Liver (tissue), 7 donors: ENCODE measurements at regions not wholly inside any gene's neighbourhood (a gene's known extent, or its start where the extent isn't known, plus 50 kb on each side); places are given as distances from the start of the nearest gene placed in this dataset.
A peak's percentile ranks its signal among the peaks of the same experiment; 100 is the strongest.

ENCODE experiments used
- DNase-seq: peaks from one replicate; pipeline ENCODE4 v3.0.0-alpha.2; 2017; ENCODE audit warnings: low spot score
- H3K27ac ChIP-seq, 2 donors: one replicate each; pipeline ENCODE4 v1.7.0; 2013; ENCODE audit warnings: inconsistent platforms in 2 of 2, low read length in 2 of 2, control low read depth in 1 of 2, low read depth in 1 of 2, mild to moderate bottlenecking in 1 of 2
- H3K27me3 ChIP-seq, 4 donors: one replicate each; pipeline versions ENCODE4 v1.6.1 to v1.7.0; 2013; ENCODE audit warnings: low read length in 3 of 4, inconsistent platforms in 1 of 4, mild to moderate bottlenecking in 1 of 4, moderate library complexity in 1 of 4; ENCODE audit not compliant: control insufficient read depth in 4 of 4, insufficient read depth in 4 of 4
- H3K36me3 ChIP-seq, 4 donors: one replicate each; pipeline versions ENCODE4 v1.6.1 to v1.7.0; 2013; ENCODE audit warnings: low read length in 3 of 4, mild to moderate bottlenecking in 3 of 4, low read depth in 1 of 4, moderate library complexity in 1 of 4; ENCODE audit not compliant: control insufficient read depth in 4 of 4, insufficient read depth in 3 of 4
- H3K4me1 ChIP-seq, 4 donors: one replicate each; pipeline versions ENCODE4 v1.6.1 to v1.7.0; 2013; ENCODE audit warnings: low read length in 3 of 4, mild to moderate bottlenecking in 3 of 4, moderate library complexity in 1 of 4; ENCODE audit not compliant: control insufficient read depth in 4 of 4, insufficient read depth in 4 of 4
- H3K4me3 ChIP-seq, 3 donors: one replicate each; pipeline versions ENCODE4 v1.6.1 to v1.7.0; 2013; ENCODE audit warnings: low read length in 3 of 3, control low read depth in 1 of 3, low read depth in 1 of 3, mild to moderate bottlenecking in 1 of 3
- H3K9ac ChIP-seq, 2 donors: one replicate each; pipeline ENCODE4 v1.7.0; 2013; ENCODE audit warnings: low read length in 2 of 2, mild to moderate bottlenecking in 2 of 2, moderate library complexity in 2 of 2, control low read depth in 1 of 2, low read depth in 1 of 2
- H3K9me3 ChIP-seq, 4 donors: one replicate each; pipeline versions ENCODE4 v1.6.1 to v1.7.0; 2013; ENCODE audit warnings: low read length in 3 of 4; ENCODE audit not compliant: control insufficient read depth in 4 of 4
- FOXA1 ChIP-seq: IDR thresholded peaks from 2 replicates; pipeline ENCODE4 v1.6.1; 2016; ENCODE audit warnings: antibody characterized with exemption
- FOXA2 ChIP-seq: IDR thresholded peaks from 2 replicates; pipeline ENCODE4 v1.6.1; 2016; ENCODE audit warnings: antibody characterized with exemption
- GABPA ChIP-seq, 2 donors: IDR thresholded peaks in 1 of 2; conservative IDR thresholded peaks in 1 of 2; 2 replicates each; pipeline ENCODE4 v1.6.1; 2016; ENCODE audit warnings: antibody characterized with exemption in 2 of 2, mild to moderate bottlenecking in 1 of 2, moderate library complexity in 1 of 2
- HNF4A ChIP-seq, 2 donors: conservative IDR thresholded peaks; 2 replicates each; pipeline ENCODE4 v1.6.1; 2016; ENCODE audit warnings: antibody characterized with exemption in 2 of 2, mild to moderate bottlenecking in 2 of 2
- HNF4G ChIP-seq: IDR thresholded peaks from 2 replicates; pipeline ENCODE4 v1.6.1; 2016; ENCODE audit warnings: antibody characterized with exemption
- JUND ChIP-seq, 2 donors: IDR thresholded peaks; 2 replicates each; pipeline ENCODE4 v1.6.1; 2016; ENCODE audit warnings: antibody characterized with exemption in 2 of 2
- NR2F2 ChIP-seq: IDR thresholded peaks from 2 replicates; pipeline ENCODE4 v1.6.1; 2016; ENCODE audit warnings: antibody characterized with exemption
- RAD21 ChIP-seq, 2 donors: IDR thresholded peaks; 2 replicates each; pipeline ENCODE4 v1.6.1; 2016; ENCODE audit warnings: antibody characterized with exemption in 2 of 2, mild to moderate bottlenecking in 2 of 2
- RXRA ChIP-seq, 2 donors: IDR thresholded peaks; 2 replicates each; pipeline ENCODE4 v1.6.1; 2017 to 2018; ENCODE audit warnings: antibody characterized with exemption in 2 of 2, mild to moderate bottlenecking in 1 of 2
- SP1 ChIP-seq: IDR thresholded peaks from 2 replicates; pipeline ENCODE4 v1.6.1; 2018; ENCODE audit warnings: antibody characterized with exemption, mild to moderate bottlenecking
- TAF1 ChIP-seq: conservative IDR thresholded peaks from 2 replicates; pipeline ENCODE4 v1.6.1; 2016; ENCODE audit warnings: antibody characterized with exemption, mild to moderate bottlenecking
- WGBS: extraction: QIAGEN DNeasy Blood & Tissue Kit; methylation state at CpG from one replicate; pipeline ENCODE4 v1.1.7; 2013; 5-methylcytosine and 5-hydroxymethylcytosine counted together
- TF ChIP-seq, protein P1 (sequence below): IDR thresholded peaks from 2 replicates; pipeline ENCODE4 v1.6.1; 2016; ENCODE audit warnings: antibody characterized with exemption
- TF ChIP-seq, protein P2 (sequence below): IDR thresholded peaks from 2 replicates; pipeline ENCODE4 v1.6.1; 2016; ENCODE audit warnings: antibody characterized with exemption, mild to moderate bottlenecking
- TF ChIP-seq, protein P3 (sequence below): IDR thresholded peaks from 2 replicates; pipeline ENCODE4 v1.6.1; 2016; ENCODE audit warnings: antibody characterized with exemption
- TF ChIP-seq, protein P4 (sequence below): IDR thresholded peaks from 2 replicates; pipeline ENCODE4 v1.6.1; 2016; ENCODE audit warnings: antibody characterized with exemption
- donor health status: healthy.
- donor health status: healthy.
- donor health status: healthy.
- donor health status: healthy.

DNA sequence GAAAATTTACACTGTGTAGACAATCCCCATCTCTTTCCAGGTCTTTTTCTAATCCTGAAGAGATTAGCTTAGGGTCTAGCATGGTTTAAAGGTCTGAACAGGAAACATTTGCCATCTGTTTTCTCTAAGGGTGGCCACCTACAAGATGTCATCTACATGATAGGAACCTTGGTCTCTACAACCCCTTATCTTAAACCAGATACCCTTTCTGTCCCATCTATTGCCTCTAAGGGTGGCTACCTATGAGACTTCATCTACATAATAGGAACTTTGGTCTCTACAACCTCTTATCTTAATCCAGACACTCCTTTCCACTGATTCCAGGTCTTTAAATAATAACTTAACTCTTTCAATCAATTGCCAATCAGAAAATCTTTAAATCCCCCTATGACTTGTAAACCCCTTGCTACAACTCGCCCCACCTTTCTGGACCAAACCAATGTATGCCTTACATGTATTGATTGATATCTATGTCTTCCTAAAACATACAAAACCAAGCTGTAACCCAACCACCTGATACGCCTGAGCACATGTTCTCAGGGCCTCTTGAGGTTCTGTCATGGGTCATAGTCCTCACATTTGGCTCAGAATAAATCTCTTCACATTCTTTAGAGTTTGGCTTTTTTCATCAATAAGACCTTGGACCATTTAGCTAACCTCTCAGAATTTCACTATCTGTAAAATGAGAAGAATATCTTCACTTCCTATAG is 605.0 kb downstream of the TUSC7 start (continued):
- TF ChIP-seq FOXA1 (no peak), RAD21 (IDR thresholded peaks at IDR 0.05) (no peak), TAF1 (no peak), GABPA (IDR thresholded peaks at IDR 0.05 in 1 of 2, conservative IDR thresholded peaks at IDR 0.05 in 1 of 2) (no peak)
- TF ChIP-seq, protein P1, sequence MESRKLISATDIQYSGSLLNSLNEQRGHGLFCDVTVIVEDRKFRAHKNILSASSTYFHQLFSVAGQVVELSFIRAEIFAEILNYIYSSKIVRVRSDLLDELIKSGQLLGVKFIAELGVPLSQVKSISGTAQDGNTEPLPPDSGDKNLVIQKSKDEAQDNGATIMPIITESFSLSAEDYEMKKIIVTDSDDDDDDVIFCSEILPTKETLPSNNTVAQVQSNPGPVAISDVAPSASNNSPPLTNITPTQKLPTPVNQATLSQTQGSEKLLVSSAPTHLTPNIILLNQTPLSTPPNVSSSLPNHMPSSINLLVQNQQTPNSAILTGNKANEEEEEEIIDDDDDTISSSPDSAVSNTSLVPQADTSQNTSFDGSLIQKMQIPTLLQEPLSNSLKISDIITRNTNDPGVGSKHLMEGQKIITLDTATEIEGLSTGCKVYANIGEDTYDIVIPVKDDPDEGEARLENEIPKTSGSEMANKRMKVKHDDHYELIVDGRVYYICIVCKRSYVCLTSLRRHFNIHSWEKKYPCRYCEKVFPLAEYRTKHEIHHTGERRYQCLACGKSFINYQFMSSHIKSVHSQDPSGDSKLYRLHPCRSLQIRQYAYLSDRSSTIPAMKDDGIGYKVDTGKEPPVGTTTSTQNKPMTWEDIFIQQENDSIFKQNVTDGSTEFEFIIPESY: no peak

DNA sequence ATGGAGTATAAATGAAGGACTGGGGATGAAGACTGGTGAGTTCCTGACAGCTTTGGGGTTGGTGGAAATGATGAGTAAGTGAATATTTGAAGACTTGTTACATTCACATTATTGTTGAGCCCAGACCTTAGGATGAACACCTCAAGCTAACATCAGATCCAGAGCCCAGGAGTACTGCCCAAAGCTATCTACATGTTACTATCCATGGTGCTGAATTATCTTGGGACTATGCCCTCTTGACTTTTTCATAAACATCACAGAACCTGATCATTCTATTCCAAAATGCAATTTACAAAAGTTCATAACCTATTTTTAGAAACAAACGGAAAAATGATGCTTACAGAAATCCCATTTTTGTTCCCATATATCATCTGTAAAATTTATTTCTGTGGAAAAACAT is 613.3 kb downstream of the TUSC7 start:
- no peak for TF ChIP-seq RXRA (IDR thresholded peaks at IDR 0.05)
- TF ChIP-seq, protein P2, sequence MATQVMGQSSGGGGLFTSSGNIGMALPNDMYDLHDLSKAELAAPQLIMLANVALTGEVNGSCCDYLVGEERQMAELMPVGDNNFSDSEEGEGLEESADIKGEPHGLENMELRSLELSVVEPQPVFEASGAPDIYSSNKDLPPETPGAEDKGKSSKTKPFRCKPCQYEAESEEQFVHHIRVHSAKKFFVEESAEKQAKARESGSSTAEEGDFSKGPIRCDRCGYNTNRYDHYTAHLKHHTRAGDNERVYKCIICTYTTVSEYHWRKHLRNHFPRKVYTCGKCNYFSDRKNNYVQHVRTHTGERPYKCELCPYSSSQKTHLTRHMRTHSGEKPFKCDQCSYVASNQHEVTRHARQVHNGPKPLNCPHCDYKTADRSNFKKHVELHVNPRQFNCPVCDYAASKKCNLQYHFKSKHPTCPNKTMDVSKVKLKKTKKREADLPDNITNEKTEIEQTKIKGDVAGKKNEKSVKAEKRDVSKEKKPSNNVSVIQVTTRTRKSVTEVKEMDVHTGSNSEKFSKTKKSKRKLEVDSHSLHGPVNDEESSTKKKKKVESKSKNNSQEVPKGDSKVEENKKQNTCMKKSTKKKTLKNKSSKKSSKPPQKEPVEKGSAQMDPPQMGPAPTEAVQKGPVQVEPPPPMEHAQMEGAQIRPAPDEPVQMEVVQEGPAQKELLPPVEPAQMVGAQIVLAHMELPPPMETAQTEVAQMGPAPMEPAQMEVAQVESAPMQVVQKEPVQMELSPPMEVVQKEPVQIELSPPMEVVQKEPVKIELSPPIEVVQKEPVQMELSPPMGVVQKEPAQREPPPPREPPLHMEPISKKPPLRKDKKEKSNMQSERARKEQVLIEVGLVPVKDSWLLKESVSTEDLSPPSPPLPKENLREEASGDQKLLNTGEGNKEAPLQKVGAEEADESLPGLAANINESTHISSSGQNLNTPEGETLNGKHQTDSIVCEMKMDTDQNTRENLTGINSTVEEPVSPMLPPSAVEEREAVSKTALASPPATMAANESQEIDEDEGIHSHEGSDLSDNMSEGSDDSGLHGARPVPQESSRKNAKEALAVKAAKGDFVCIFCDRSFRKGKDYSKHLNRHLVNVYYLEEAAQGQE: peak; percentile 100
- no peak for TF ChIP-seq TAF1
- TF ChIP-seq HNF4A (conservative IDR thresholded peaks at IDR 0.05): peak in 1 of 2 donors; percentile 9
- no peak for TF ChIP-seq SP1
- TF ChIP-seq HNF4G: no peak
- TF ChIP-seq FOXA1: no peak
- no peak for TF ChIP-seq FOXA2
- no peak for TF ChIP-seq NR2F2
- TF ChIP-seq, protein P3, sequence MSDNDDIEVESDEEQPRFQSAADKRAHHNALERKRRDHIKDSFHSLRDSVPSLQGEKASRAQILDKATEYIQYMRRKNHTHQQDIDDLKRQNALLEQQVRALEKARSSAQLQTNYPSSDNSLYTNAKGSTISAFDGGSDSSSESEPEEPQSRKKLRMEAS: no peak
- TF ChIP-seq, protein P4, sequence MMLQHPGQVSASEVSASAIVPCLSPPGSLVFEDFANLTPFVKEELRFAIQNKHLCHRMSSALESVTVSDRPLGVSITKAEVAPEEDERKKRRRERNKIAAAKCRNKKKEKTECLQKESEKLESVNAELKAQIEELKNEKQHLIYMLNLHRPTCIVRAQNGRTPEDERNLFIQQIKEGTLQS: no peak
- no peak overlapping the region for H3K4me3 ChIP-seq
- WGBS: 10% methylated on average over 1 of the region's 1 CpG
- no peaks in the 10 kb centered on the region for H3K36me3 ChIP-seq
- no peaks in the 10 kb centered on the region for H3K4me1 ChIP-seq
- H3K27ac ChIP-seq: no peak overlapping the region
- DNase-seq: no peak
- H3K9ac ChIP-seq: no peak overlapping the region
- H3K27me3 ChIP-seq: no peaks in the 10 kb centered on the region
- H3K9me3 ChIP-seq: no peaks in the 10 kb centered on the region

DNA sequence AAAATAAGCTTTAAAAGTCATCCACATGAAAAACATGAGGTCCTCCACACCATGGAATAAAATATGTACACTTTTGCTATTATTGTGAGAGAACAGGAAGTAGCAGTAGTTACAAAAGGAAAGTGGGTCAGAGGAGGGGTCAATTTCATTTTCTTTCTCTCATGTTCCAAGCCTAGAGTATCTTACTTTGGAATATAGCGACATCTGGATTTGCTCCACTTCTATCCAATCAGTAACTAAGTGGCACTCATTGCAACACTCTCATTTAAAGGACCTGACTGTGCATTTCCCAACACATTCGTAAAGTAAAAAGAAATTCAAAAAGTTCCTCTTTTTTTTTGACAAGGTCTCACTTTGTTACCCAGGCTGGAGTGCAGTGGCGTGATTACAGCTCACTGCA is 637.3 kb downstream of the TUSC7 start:
- WGBS: 65% methylated on average over 3 of the region's 3 CpGs
- Histone ChIP-seq H3K4me3 (no peak overlapping the region), H3K27me3 (no peaks in the 10 kb centered on the region), H3K4me1 (no peaks in the 10 kb centered on the region), H3K27ac (no peak overlapping the region), H3K36me3 (no peaks in the 10 kb centered on the region), H3K9me3 (no peaks in the 10 kb centered on the region), H3K9ac (no peak overlapping the region)
- no peak for TF ChIP-seq HNF4G
- TF ChIP-seq FOXA1: no peak
- TF ChIP-seq JUND (IDR thresholded peaks at IDR 0.05): no peak
- no peak for TF ChIP-seq RAD21 (IDR thresholded peaks at IDR 0.05)
- TF ChIP-seq FOXA2: no peak
- TF ChIP-seq, protein P4: no peak
- no peak for DNase-seq
